ENCODE measurements at regions not wholly inside any gene's neighbourhood (a gene's known extent, or its start where the extent isn't known, plus 50 kb on each side); places are given as distances from the start of the nearest gene placed in this dataset.

DNA sequence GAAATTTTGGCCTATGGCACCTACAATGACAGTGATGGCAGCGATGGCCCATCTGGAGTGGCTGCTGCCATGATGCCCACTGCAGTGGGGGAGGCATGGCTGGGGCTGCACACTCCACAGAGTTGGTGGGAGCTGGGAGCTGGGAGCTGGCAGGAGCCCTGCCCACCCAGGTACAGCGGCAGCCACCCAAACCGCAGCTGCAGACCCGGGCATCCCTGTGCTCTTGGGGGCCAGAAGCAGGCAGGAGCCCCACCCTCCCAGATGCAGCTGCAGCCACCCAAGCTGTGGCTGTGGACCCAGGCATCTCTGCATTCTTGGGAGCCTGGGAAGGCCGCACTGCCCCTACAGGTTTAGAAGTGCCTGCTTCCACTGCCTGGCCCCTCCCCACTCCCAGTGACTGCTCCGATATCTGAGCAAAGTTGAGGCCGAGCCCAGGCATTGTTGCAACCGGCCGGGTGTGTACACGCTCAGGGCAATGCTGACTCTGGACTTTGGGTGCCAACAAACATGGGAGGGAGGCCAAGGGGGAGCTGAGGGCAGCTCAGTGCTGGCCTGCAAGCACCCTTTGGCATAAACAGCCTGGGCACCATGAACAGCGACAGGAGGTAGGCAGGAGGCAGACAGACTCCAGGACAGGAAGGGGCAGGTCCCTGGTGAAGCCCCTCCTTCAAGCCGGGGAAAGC is 82.8 kb downstream of the PPP4R3C start:
- H3K27ac ChIP-seq (ENCODE audit: low read depth): no peak overlapping the region
- H3K27ac Mint-ChIP-seq: no peak overlapping the region
- H3K4me1 ChIP-seq (ENCODE audit: insufficient read depth): no peaks in the 10 kb centered on the region
- no peaks in the 10 kb centered on the region for H3K9me2 ChIP-seq (ENCODE audit: insufficient read depth)
- H3F3A ChIP-seq (replicated peaks; ENCODE audit: low read depth): no peaks in the 10 kb centered on the region
- H2AFZ ChIP-seq: no peak overlapping the region
- no peaks in the 10 kb centered on the region for H3K27me3 ChIP-seq (ENCODE audit: insufficient read depth)
- H3K4me3 ChIP-seq: no peak overlapping the region
- ATAC-seq: no peak
- no peaks in the 10 kb centered on the region for H3K4me1 Mint-ChIP-seq
- H3K9me3 Mint-ChIP-seq: no peaks in the 10 kb centered on the region
- H3K4me3 Mint-ChIP-seq: no peak overlapping the region
- no peaks in the 10 kb centered on the region for H3K36me3 ChIP-seq (ENCODE audit: insufficient read depth)
- H4K20me1 ChIP-seq (replicated peaks; ENCODE audit: insufficient read depth): no peaks in the 10 kb centered on the region
- H3K27me3 Mint-ChIP-seq (ENCODE audit: insufficient read depth, low read depth, poor library complexity): no peaks in the 10 kb centered on the region
- H3K79me2 ChIP-seq (replicated peaks; ENCODE audit: insufficient read depth): no peaks in the 10 kb centered on the region
- TF ChIP-seq ZNF331 (CRISPR knock-in tag; IDR thresholded peaks at IDR 0.05; ENCODE audit: low read depth) (no peak), POLR2AphosphoS5 (IDR thresholded peaks at IDR 0.05; ENCODE audit: low read depth) (no peak), CREB1 (CRISPR knock-in tag; IDR thresholded peaks at IDR 0.05; ENCODE audit: low read depth) (no peak), STAT1 (IDR thresholded peaks at IDR 0.05; ENCODE audit: unreplicated experiment) (no peak), EZH2phosphoT487 (IDR thresholded peaks at IDR 0.05; ENCODE audit: unreplicated experiment) (no peak), ZNF114 (CRISPR knock-in tag; IDR thresholded peaks at IDR 0.05) (no peak), EZH2 (IDR thresholded peaks at IDR 0.05; ENCODE audit: low read depth, unreplicated experiment) (no peak), NANOG (IDR thresholded peaks at IDR 0.05; ENCODE audit: borderline replicate concordance) (no peak), JUNB (IDR thresholded peaks at IDR 0.05; ENCODE audit: unreplicated experiment) (no peak)
- TF ChIP-seq, protein P1, sequence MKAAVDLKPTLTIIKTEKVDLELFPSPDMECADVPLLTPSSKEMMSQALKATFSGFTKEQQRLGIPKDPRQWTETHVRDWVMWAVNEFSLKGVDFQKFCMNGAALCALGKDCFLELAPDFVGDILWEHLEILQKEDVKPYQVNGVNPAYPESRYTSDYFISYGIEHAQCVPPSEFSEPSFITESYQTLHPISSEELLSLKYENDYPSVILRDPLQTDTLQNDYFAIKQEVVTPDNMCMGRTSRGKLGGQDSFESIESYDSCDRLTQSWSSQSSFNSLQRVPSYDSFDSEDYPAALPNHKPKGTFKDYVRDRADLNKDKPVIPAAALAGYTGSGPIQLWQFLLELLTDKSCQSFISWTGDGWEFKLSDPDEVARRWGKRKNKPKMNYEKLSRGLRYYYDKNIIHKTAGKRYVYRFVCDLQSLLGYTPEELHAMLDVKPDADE (IDR thresholded peaks at IDR 0.05): no peak
- TF ChIP-seq, protein P2, sequence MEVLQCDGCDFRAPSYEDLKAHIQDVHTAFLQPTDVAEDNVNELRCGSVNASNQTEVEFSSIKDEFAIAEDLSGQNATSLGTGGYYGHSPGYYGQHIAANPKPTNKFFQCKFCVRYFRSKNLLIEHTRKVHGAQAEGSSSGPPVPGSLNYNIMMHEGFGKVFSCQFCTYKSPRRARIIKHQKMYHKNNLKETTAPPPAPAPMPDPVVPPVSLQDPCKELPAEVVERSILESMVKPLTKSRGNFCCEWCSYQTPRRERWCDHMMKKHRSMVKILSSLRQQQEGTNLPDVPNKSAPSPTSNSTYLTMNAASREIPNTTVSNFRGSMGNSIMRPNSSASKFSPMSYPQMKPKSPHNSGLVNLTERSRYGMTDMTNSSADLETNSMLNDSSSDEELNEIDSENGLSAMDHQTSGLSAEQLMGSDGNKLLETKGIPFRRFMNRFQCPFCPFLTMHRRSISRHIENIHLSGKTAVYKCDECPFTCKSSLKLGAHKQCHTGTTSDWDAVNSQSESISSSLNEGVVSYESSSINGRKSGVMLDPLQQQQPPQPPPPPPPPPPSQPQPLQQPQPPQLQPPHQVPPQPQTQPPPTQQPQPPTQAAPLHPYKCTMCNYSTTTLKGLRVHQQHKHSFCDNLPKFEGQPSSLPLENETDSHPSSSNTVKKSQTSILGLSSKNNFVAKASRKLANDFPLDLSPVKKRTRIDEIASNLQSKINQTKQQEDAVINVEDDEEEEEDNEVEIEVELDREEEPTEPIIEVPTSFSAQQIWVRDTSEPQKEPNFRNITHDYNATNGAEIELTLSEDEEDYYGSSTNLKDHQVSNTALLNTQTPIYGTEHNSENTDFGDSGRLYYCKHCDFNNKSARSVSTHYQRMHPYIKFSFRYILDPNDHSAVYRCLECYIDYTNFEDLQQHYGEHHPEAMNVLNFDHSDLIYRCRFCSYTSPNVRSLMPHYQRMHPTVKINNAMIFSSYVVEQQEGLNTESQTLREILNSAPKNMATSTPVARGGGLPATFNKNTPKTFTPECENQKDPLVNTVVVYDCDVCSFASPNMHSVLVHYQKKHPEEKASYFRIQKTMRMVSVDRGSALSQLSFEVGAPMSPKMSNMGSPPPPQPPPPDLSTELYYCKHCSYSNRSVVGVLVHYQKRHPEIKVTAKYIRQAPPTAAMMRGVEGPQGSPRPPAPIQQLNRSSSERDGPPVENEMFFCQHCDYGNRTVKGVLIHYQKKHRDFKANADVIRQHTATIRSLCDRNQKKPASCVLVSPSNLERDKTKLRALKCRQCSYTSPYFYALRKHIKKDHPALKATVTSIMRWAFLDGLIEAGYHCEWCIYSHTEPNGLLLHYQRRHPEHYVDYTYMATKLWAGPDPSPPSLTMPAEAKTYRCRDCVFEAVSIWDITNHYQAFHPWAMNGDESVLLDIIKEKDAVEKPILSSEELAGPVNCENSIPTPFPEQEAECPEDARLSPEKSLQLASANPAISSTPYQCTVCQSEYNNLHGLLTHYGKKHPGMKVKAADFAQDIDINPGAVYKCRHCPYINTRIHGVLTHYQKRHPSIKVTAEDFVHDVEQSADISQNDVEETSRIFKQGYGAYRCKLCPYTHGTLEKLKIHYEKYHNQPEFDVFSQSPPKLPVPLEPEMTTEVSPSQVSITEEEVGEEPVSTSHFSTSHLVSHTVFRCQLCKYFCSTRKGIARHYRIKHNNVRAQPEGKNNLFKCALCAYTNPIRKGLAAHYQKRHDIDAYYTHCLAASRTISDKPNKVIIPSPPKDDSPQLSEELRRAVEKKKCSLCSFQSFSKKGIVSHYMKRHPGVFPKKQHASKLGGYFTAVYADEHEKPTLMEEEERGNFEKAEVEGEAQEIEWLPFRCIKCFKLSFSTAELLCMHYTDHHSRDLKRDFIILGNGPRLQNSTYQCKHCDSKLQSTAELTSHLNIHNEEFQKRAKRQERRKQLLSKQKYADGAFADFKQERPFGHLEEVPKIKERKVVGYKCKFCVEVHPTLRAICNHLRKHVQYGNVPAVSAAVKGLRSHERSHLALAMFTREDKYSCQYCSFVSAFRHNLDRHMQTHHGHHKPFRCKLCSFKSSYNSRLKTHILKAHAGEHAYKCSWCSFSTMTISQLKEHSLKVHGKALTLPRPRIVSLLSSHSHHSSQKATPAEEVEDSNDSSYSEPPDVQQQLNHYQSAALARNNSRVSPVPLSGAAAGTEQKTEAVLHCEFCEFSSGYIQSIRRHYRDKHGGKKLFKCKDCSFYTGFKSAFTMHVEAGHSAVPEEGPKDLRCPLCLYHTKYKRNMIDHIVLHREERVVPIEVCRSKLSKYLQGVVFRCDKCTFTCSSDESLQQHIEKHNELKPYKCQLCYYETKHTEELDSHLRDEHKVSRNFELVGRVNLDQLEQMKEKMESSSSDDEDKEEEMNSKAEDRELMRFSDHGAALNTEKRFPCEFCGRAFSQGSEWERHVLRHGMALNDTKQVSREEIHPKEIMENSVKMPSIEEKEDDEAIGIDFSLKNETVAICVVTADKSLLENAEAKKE (CRISPR knock-in tag; IDR thresholded peaks at IDR 0.05): no peak
- TF ChIP-seq, protein P3, sequence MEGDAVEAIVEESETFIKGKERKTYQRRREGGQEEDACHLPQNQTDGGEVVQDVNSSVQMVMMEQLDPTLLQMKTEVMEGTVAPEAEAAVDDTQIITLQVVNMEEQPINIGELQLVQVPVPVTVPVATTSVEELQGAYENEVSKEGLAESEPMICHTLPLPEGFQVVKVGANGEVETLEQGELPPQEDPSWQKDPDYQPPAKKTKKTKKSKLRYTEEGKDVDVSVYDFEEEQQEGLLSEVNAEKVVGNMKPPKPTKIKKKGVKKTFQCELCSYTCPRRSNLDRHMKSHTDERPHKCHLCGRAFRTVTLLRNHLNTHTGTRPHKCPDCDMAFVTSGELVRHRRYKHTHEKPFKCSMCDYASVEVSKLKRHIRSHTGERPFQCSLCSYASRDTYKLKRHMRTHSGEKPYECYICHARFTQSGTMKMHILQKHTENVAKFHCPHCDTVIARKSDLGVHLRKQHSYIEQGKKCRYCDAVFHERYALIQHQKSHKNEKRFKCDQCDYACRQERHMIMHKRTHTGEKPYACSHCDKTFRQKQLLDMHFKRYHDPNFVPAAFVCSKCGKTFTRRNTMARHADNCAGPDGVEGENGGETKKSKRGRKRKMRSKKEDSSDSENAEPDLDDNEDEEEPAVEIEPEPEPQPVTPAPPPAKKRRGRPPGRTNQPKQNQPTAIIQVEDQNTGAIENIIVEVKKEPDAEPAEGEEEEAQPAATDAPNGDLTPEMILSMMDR (conservative IDR thresholded peaks at IDR 0.05; ENCODE audit: low read depth in 2 of 2): no peak
- TF ChIP-seq, protein P4, sequence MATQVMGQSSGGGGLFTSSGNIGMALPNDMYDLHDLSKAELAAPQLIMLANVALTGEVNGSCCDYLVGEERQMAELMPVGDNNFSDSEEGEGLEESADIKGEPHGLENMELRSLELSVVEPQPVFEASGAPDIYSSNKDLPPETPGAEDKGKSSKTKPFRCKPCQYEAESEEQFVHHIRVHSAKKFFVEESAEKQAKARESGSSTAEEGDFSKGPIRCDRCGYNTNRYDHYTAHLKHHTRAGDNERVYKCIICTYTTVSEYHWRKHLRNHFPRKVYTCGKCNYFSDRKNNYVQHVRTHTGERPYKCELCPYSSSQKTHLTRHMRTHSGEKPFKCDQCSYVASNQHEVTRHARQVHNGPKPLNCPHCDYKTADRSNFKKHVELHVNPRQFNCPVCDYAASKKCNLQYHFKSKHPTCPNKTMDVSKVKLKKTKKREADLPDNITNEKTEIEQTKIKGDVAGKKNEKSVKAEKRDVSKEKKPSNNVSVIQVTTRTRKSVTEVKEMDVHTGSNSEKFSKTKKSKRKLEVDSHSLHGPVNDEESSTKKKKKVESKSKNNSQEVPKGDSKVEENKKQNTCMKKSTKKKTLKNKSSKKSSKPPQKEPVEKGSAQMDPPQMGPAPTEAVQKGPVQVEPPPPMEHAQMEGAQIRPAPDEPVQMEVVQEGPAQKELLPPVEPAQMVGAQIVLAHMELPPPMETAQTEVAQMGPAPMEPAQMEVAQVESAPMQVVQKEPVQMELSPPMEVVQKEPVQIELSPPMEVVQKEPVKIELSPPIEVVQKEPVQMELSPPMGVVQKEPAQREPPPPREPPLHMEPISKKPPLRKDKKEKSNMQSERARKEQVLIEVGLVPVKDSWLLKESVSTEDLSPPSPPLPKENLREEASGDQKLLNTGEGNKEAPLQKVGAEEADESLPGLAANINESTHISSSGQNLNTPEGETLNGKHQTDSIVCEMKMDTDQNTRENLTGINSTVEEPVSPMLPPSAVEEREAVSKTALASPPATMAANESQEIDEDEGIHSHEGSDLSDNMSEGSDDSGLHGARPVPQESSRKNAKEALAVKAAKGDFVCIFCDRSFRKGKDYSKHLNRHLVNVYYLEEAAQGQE (IDR thresholded peaks at IDR 0.05; ENCODE audit: unreplicated experiment): no peak
- no peak overlapping the region for H3K4me2 ChIP-seq
- no peaks in the 10 kb centered on the region for H3K36me3 Mint-ChIP-seq (ENCODE audit: low read depth)
- no peak for DNase-seq (ENCODE audit: low spot score)

Data from GM23338 (cell line).